ENCODE measurements at regions not wholly inside any gene's neighbourhood (a gene's known extent, or its start where the extent isn't known, plus 50 kb on each side); places are given as distances from the start of the nearest gene placed in this dataset.

DNA sequence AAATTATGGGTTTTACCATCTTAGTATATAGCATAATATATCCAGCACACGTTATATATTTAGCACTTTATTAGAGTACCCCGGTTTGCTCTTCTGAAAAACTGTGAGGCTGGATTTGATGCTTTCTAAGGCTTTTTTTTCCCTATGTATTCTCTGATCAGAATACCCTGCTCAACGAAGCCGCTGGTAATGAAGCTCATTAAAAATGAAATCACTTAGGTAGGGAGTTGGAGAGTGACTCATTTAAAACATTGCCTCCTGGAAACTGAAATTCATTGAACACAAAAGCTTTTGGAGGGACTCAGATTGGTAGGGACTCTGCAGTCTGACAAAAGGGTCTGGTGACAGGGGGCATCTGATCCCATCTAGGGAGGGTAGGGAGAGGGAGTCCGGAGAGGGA lies 365.4 kb upstream of the MEX3C start:
- TF ChIP-seq, protein P1, sequence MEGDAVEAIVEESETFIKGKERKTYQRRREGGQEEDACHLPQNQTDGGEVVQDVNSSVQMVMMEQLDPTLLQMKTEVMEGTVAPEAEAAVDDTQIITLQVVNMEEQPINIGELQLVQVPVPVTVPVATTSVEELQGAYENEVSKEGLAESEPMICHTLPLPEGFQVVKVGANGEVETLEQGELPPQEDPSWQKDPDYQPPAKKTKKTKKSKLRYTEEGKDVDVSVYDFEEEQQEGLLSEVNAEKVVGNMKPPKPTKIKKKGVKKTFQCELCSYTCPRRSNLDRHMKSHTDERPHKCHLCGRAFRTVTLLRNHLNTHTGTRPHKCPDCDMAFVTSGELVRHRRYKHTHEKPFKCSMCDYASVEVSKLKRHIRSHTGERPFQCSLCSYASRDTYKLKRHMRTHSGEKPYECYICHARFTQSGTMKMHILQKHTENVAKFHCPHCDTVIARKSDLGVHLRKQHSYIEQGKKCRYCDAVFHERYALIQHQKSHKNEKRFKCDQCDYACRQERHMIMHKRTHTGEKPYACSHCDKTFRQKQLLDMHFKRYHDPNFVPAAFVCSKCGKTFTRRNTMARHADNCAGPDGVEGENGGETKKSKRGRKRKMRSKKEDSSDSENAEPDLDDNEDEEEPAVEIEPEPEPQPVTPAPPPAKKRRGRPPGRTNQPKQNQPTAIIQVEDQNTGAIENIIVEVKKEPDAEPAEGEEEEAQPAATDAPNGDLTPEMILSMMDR (conservative IDR thresholded peaks at IDR 0.05; ENCODE audit: low read depth, low read length), result no peak
- no peak for TF ChIP-seq EZH2phosphoT487 (IDR thresholded peaks at IDR 0.05; ENCODE audit: borderline replicate concordance, low read length)
